PC-3 (cell line): ENCODE measurements at regions not wholly inside any gene's neighbourhood (a gene's known extent, or its start where the extent isn't known, plus 50 kb on each side); places are given as distances from the start of the nearest gene placed in this dataset.

Experiments
- ATAC-seq: fragments of 200-7000 bp; cut with Tn5 transposase; 2 replicates; pipeline ENCODE4 v1.9.1; 2020; ENCODE audit warnings: mild to moderate bottlenecking, moderate library complexity
- BruUV-seq: library from RNA; stranded (reverse); fragments of 400-500 nt; replicated peaks from 2 replicates; lab custom pipeline; 2021; lab: Mats Ljungman, UMichigan
- CTCF ChIA-PET: fragments of 300-600 bp; sonication (Branson Sonifier 250); formaldehyde crosslinking; loops from one replicate; lab custom pipeline; 2022; ENCODE audit warnings: antibody characterized with exemption; lab: Charles Lee
- POLR2A ChIA-PET: fragments of 300-600 bp; sonication (Branson Sonifier 250); formaldehyde crosslinking; loops from one replicate; lab custom pipeline; 2022; ENCODE audit warnings: antibody characterized with exemption; ENCODE audit not compliant: unreplicated experiment; lab: Charles Lee
- DNase-seq: peaks from one replicate; pipeline ENCODE4 v3.0.0-alpha.2; 2015
- H2AFZ ChIP-seq: fragments of 300-600 bp; sonication (generic); 2 replicates; pipeline ENCODE4 v1.6.0; 2016; ENCODE audit warnings: antibody characterized with exemption, low read length
- H3F3A ChIP-seq: fragments of 300-600 bp; sonication (generic); one replicate; pipeline ENCODE4 v1.6.0; 2017; ENCODE audit warnings: antibody characterized with exemption, low read length, control low read depth, mild to moderate bottlenecking; ENCODE audit not compliant: unreplicated experiment
- H3K27ac ChIP-seq: fragments of 300-600 bp; sonication (generic); 2 replicates; pipeline ENCODE4 v1.5.1; 2016; ENCODE audit warnings: mild to moderate bottlenecking, low read length
- H3K27me3 ChIP-seq: fragments of 300-600 bp; sonication (generic); 2 replicates; pipeline ENCODE4 v1.6.1; 2016; ENCODE audit warnings: low read length, mixed read lengths
- H3K36me3 ChIP-seq: fragments of 300-600 bp; sonication (generic); 2 replicates; pipeline ENCODE4 v1.6.1; 2016; ENCODE audit warnings: low read depth, mixed run types, low read length, mixed read lengths
- H3K4me1 ChIP-seq: fragments of 300-600 bp; sonication (generic); 2 replicates; pipeline ENCODE4 v1.5.1; 2016; ENCODE audit warnings: low read length; ENCODE audit not compliant: insufficient read depth
- H3K4me2 ChIP-seq: fragments of 300-600 bp; sonication (generic); 2 replicates; pipeline ENCODE4 v1.6.0; 2016; ENCODE audit warnings: low read length
- H3K4me3 ChIP-seq: fragments of 300-600 bp; sonication (generic); 2 replicates; pipeline ENCODE4 v1.5.1; 2016; ENCODE audit warnings: mild to moderate bottlenecking, low read length, mixed read lengths
- H3K79me2 ChIP-seq: fragments of 300-600 bp; sonication (generic); 2 replicates; pipeline ENCODE4 v1.6.1; 2017; ENCODE audit warnings: low read length, mixed read lengths
- H3K9ac ChIP-seq: fragments of 300-600 bp; sonication (generic); 2 replicates; pipeline ENCODE4 v1.6.0; 2016; ENCODE audit warnings: mild to moderate bottlenecking, low read length
- H3K9me2 ChIP-seq: fragments of 300-600 bp; sonication (generic); replicated peaks from 2 replicates; pipeline ENCODE4 v1.6.1; 2016; ENCODE audit warnings: mixed run types, low read length, mixed read lengths
- H3K9me3 ChIP-seq: fragments of 300-600 bp; sonication (generic); 2 replicates; pipeline ENCODE4 v1.6.1; 2016; ENCODE audit warnings: low read length, mixed read lengths
- H4K20me1 ChIP-seq: fragments of 300-600 bp; sonication (generic); 2 replicates; pipeline ENCODE4 v1.6.1; 2016; ENCODE audit warnings: low read length, mixed read lengths
- CTCF ChIP-seq: fragments of 300-600 bp; sonication (generic); conservative IDR thresholded peaks from 2 replicates; pipeline ENCODE4 v1.5.1; 2017; ENCODE audit warnings: antibody characterized with exemption, low read depth, mild to moderate bottlenecking, low read length
- EZH2 ChIP-seq: fragments of 300-600 bp; sonication (generic); IDR thresholded peaks from one replicate; pipeline ENCODE4 v1.6.1; 2017; ENCODE audit warnings: antibody characterized with exemption, mild to moderate bottlenecking, low read length; ENCODE audit not compliant: unreplicated experiment
- EZH2phosphoT487 ChIP-seq: fragments of 300-600 bp; sonication (generic); IDR thresholded peaks from 2 replicates; pipeline ENCODE4 v1.6.1; 2018; ENCODE audit warnings: mild to moderate bottlenecking, antibody characterized with exemption, low read length, borderline replicate concordance
- intact Hi-C: fragments of 100-400 bp; cut with micrococcal nuclease; formaldehyde crosslinking; loops from 2 replicates; pipeline ENCODE4 v1.9.0; 2023

GRCh38 chr18:27712066-27712465, 464.9 kb downstream of the CDH2 start:
- TF ChIP-seq CTCF (no peak), EZH2phosphoT487 (no peak), EZH2 (no peak)
- Histone ChIP-seq H3K27ac (no peak overlapping the region), H3K9me3 (no peaks in the 10 kb centered on the region), H3K27me3 (no peaks in the 10 kb centered on the region), H4K20me1 (no peaks in the 10 kb centered on the region), H3F3A (no peaks in the 10 kb centered on the region), H3K4me1 (no peaks in the 10 kb centered on the region), H3K4me3 (no peak overlapping the region), H3K9ac (no peak overlapping the region), H3K36me3 (no peaks in the 10 kb centered on the region), H3K79me2 (no peaks in the 10 kb centered on the region), H3K4me2 (no peak overlapping the region), H2AFZ (no peak overlapping the region), H3K9me2 (no peaks in the 10 kb centered on the region)
- POLR2A ChIA-PET, result no interaction called here
- no TSS peak for BruUV-seq
- intact Hi-C loops, result no loop called here
- DNase-seq (no peak), ATAC-seq (no peak)
- CTCF ChIA-PET, result no interaction called here

- Histone ChIP-seq H3K27me3 (no peaks in the 10 kb centered on the region), H3K79me2 (no peaks in the 10 kb centered on the region), H3K27ac (no peak overlapping the region), H2AFZ (no peak overlapping the region), H3K9me3 (no peaks in the 10 kb centered on the region), H3K4me1 (no peaks in the 10 kb centered on the region), H3K9me2 (no peaks in the 10 kb centered on the region), H3K4me3 (no peak overlapping the region), H4K20me1 (no peaks in the 10 kb centered on the region), H3F3A (no peaks in the 10 kb centered on the region), H3K36me3 (no peaks in the 10 kb centered on the region), H3K4me2 (no peak overlapping the region), H3K9ac (no peak overlapping the region)
- POLR2A ChIA-PET, result no interaction called here
- CTCF ChIA-PET, result no interaction called here
- intact Hi-C loops, result no loop called here
- ATAC-seq (no peak), DNase-seq (no peak)
- no TSS peak for BruUV-seq
- TF ChIP-seq CTCF, result no peak
- TF ChIP-seq EZH2, result no peak
- no peak for TF ChIP-seq EZH2phosphoT487
Observed at GRCh38 chr18:27711382-27711781, 465.5 kb downstream of the CDH2 start.

GRCh38 chr18:27709344-27709743, 467.6 kb downstream of the CDH2 start:
- H3K4me1 ChIP-seq, result no peaks in the 10 kb centered on the region
- H3K9me2 ChIP-seq, result no peaks in the 10 kb centered on the region
- no peak overlapping the region for H2AFZ ChIP-seq
- intact Hi-C loops, result no loop called here
- ChIA-PET CTCF (no interaction called here), POLR2A (no interaction called here)
- H3K79me2 ChIP-seq, result no peaks in the 10 kb centered on the region
- DNase-seq (no peak), ATAC-seq (no peak)
- no peaks in the 10 kb centered on the region for H3K27me3 ChIP-seq
- H3K36me3 ChIP-seq, result no peaks in the 10 kb centered on the region
- TF ChIP-seq EZH2, result no peak
- no peak for TF ChIP-seq CTCF
- TF ChIP-seq EZH2phosphoT487, result no peak
- no peaks in the 10 kb centered on the region for H3K9me3 ChIP-seq
- H3K4me2 ChIP-seq, result no peak overlapping the region
- H3K4me3 ChIP-seq, result no peak overlapping the region
- H3K27ac ChIP-seq, result no peak overlapping the region
- no peaks in the 10 kb centered on the region for H3F3A ChIP-seq
- H4K20me1 ChIP-seq, result no peaks in the 10 kb centered on the region
- BruUV-seq, result no TSS peak
- no peak overlapping the region for H3K9ac ChIP-seq
